Hepatocyte (in vitro differentiated cells): ENCODE measurements at regions not wholly inside any gene's neighbourhood (a gene's known extent, or its start where the extent isn't known, plus 50 kb on each side); places are given as distances from the start of the nearest gene placed in this dataset.

Experiments used
- EZH2phosphoT487 ChIP-seq: fragments of 200-600 bp; sonication (generic); IDR thresholded peaks from one replicate; pipeline ENCODE4 v1.6.1; 2018; ENCODE audit warnings: antibody characterized with exemption, mild to moderate bottlenecking, low read depth, moderate library complexity; ENCODE audit not compliant: unreplicated experiment, severe bottlenecking
- TF ChIP-seq, protein P1 (sequence below): fragments of 200-600 bp; sonication (generic); IDR thresholded peaks from 2 replicates; pipeline ENCODE4 v1.5.1; 2016; ENCODE audit warnings: antibody characterized with exemption, mild to moderate bottlenecking; ENCODE audit not compliant: poor library complexity

DNA sequence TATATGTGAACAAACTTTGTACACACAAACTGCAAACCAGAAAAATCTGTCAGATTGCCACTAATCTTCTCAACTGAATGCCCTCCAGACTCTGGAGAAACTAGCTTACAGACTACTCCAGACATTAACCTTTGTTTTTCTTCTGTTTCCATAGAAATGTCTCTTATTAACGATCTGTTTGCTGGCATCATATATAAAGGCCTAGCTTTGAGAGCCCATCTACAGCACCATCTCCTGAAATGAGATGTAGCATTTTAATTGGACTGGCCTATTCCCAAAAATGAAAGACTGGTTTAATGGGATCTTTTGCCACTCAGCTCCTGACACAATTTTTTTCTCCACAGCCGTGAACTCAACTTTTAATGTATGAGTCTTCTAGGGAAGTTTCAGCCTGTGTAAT is 266.0 kb upstream of the IL1RAPL1 start:
- TF ChIP-seq, protein P1, sequence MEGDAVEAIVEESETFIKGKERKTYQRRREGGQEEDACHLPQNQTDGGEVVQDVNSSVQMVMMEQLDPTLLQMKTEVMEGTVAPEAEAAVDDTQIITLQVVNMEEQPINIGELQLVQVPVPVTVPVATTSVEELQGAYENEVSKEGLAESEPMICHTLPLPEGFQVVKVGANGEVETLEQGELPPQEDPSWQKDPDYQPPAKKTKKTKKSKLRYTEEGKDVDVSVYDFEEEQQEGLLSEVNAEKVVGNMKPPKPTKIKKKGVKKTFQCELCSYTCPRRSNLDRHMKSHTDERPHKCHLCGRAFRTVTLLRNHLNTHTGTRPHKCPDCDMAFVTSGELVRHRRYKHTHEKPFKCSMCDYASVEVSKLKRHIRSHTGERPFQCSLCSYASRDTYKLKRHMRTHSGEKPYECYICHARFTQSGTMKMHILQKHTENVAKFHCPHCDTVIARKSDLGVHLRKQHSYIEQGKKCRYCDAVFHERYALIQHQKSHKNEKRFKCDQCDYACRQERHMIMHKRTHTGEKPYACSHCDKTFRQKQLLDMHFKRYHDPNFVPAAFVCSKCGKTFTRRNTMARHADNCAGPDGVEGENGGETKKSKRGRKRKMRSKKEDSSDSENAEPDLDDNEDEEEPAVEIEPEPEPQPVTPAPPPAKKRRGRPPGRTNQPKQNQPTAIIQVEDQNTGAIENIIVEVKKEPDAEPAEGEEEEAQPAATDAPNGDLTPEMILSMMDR = no peak
- no peak for TF ChIP-seq EZH2phosphoT487
